Upper lobe of left lung (tissue), 6 donors: ENCODE measurements at regions not wholly inside any gene's neighbourhood (a gene's known extent, or its start where the extent isn't known, plus 50 kb on each side); places are given as distances from the start of the nearest gene placed in this dataset.
"Not testable (repeated sequence)": the region's sequence is repeated elsewhere in the genome, so short reads cannot be mapped to it uniquely, and the experiment has no call there.

Experiments
- ATAC-seq, 2 donors: fragments of 200-7000 bp; cut with Tn5 transposase; one replicate each; pipeline ENCODE4 v1.9.1; 2022; ENCODE audit warnings: mild to moderate bottlenecking in 2 of 2, moderate library complexity in 2 of 2; ENCODE audit not compliant: low FRiP score in 2 of 2
- DNase-seq, 2 donors: peaks; one replicate each; pipeline ENCODE4 v3.0.0-alpha.2; 2019 to 2020
- H3K27ac ChIP-seq, 4 donors: fragments of 200-600 bp; sonication (generic); one replicate each; pipeline ENCODE4 v1.5.1; 2016 to 2019
- H3K27me3 ChIP-seq, 4 donors: fragments of 200-600 bp; sonication (generic); one replicate each; pipeline ENCODE4 v1.5.1; 2017 to 2019
- H3K36me3 ChIP-seq, 4 donors: fragments of 200-600 bp; sonication (generic); one replicate each; pipeline ENCODE4 v1.5.1; 2016 to 2019
- H3K4me1 ChIP-seq, 4 donors: fragments of 200-600 bp; sonication (generic); one replicate each; pipeline ENCODE4 v1.5.1; 2018 to 2019
- H3K4me3 ChIP-seq, 4 donors: fragments of 200-600 bp; sonication (generic); one replicate each; pipeline ENCODE4 v1.5.1; 2017 to 2019; ENCODE audit warnings: mild to moderate bottlenecking in 2 of 4, moderate library complexity in 1 of 4
- H3K9me3 ChIP-seq, 4 donors: fragments of 200-600 bp; sonication (generic); one replicate each; pipeline ENCODE4 v1.5.1; 2018 to 2019
- EP300 ChIP-seq, 4 donors: sonication (generic); formaldehyde crosslinking; IDR thresholded peaks; one replicate each; pipeline ENCODE4 v1.5.1; 2017; ENCODE audit warnings: antibody characterized with exemption in 4 of 4, control low read depth in 2 of 4
- POLR2A ChIP-seq, 4 donors: fragments of 450-650 bp; IDR thresholded peaks; one replicate each; pipeline ENCODE4 v1.5.1; 2016 to 2017; ENCODE audit warnings: antibody characterized with exemption in 4 of 4, mild to moderate bottlenecking in 2 of 4
- POLR2AphosphoS5 ChIP-seq, 2 donors: sonication (generic); formaldehyde crosslinking; IDR thresholded peaks; one replicate each; pipeline ENCODE4 v1.5.1; 2017; ENCODE audit warnings: antibody characterized with exemption in 2 of 2
- WGBS, 2 donors: methylation state at CpG; one replicate each; pipeline ENCODE4 v1.1.5; 2017 to 2018; 5-methylcytosine and 5-hydroxymethylcytosine counted together
- TF ChIP-seq, protein P1 (sequence below), 6 experiments: fragments of 450-650 bp in 4 of 6; fragments of 200-600 bp in 2 of 6; sonication (generic) in 2 of 6; IDR thresholded peaks; one replicate each; pipeline ENCODE4 v1.5.1; 2016 to 2019; ENCODE audit warnings: antibody characterized with exemption in 6 of 6
- donor health status: DM: no; HTN: no; CAD: no; lungs with moderate emphysema.
- donor health status: DM: no; HTN: yes; CAD: no; lungs with severe emphysema.

DNA sequence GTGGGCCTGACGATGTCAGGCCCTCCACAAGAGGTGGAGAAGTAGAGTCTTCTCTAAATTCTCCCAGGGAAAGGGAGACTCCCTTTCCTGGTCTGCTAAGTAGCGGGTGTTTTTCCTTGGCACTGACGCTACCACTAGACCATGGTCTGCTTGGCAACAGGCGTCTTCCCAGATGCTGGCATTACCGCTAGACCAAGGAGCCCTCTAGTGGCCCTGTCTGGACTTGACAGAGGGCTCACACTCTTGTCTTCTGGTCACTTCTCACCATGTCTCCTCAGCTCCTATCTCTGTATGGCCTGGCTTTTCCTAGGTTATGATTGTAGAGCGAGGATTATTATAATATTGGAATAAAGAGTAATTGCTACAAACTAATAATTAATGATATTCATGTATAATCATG is 51.1 kb upstream of the RASSF6 start:
- H3K9me3 ChIP-seq, H3K36me3 ChIP-seq, DNase-seq, ATAC-seq, H3K4me3 ChIP-seq, H3K4me1 ChIP-seq, H3K27ac ChIP-seq, H3K27me3 ChIP-seq: not testable (repeated sequence)
- 88 to 93% methylated on average over 5 to 6 of the region's 6 CpGs for WGBS, 2 donors

DNA sequence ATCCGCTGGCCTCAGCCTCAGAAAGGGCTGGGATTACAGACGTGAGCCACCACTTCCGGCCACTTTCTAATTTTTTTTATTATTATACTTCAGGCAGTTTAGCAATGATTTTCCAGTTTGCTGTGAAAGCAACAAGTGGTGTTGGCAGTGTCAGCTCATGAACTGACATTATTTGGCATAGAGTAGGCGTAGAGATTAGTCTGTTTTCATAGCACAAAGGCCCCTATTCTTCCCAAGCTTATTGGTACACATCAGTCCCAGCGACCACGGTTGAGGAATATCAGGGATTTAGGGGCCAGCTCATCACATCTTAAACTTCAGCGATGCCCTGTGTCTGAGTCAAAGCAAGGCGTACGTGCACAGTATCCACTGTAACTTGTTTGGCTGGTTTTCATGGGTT is 53.0 kb upstream of the RASSF6 start:
- 82 to 83% methylated on average over 9 of the region's 9 CpGs for WGBS, 2 donors
- Histone ChIP-seq H3K27ac (no peak overlapping the region), H3K4me1 (peaks cover 0 to 6% (median 0%) of the 10 kb centered on the region in 4 donors), H3K9me3 (no peaks in the 10 kb centered on the region), H3K27me3 (no peaks in the 10 kb centered on the region), H3K4me3 (no peak overlapping the region), H3K36me3 (no peaks in the 10 kb centered on the region)
- no peak for DNase-seq
- TF ChIP-seq, protein P1, sequence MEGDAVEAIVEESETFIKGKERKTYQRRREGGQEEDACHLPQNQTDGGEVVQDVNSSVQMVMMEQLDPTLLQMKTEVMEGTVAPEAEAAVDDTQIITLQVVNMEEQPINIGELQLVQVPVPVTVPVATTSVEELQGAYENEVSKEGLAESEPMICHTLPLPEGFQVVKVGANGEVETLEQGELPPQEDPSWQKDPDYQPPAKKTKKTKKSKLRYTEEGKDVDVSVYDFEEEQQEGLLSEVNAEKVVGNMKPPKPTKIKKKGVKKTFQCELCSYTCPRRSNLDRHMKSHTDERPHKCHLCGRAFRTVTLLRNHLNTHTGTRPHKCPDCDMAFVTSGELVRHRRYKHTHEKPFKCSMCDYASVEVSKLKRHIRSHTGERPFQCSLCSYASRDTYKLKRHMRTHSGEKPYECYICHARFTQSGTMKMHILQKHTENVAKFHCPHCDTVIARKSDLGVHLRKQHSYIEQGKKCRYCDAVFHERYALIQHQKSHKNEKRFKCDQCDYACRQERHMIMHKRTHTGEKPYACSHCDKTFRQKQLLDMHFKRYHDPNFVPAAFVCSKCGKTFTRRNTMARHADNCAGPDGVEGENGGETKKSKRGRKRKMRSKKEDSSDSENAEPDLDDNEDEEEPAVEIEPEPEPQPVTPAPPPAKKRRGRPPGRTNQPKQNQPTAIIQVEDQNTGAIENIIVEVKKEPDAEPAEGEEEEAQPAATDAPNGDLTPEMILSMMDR (IDR thresholded peaks at IDR 0.05): no peak
- TF ChIP-seq POLR2A (IDR thresholded peaks at IDR 0.05) (no peak), POLR2AphosphoS5 (IDR thresholded peaks at IDR 0.05) (no peak), EP300 (IDR thresholded peaks at IDR 0.05) (no peak)
- ATAC-seq: no peak

DNA sequence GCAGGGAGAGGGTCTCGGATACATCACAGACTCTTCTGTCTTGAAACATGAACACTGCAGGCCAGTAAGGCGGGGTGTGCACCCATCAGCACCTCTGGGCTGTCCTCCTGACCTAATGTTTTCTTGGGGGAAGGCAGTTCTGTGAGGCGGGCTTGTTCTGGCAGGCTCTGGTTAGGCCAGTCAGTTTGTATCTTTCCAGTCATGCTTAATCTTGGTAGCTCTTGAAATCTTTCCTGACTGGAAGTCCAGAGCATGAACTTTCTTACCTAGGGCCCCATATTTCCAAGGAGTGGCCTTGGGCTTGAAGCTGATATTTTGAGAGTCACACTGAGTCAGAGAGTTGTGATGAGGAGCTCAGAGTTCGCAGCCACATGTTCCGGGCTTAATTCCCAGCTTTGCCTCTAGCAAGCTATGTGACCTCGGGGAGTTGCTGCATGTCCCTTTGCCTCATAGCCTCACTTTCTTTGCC is 54.2 kb upstream of the RASSF6 start:
- H3K27ac ChIP-seq: no peak overlapping the region
- TF ChIP-seq POLR2AphosphoS5 (IDR thresholded peaks at IDR 0.05) (no peak), POLR2A (IDR thresholded peaks at IDR 0.05) (no peak), EP300 (IDR thresholded peaks at IDR 0.05) (no peak)
- TF ChIP-seq, protein P1 (IDR thresholded peaks at IDR 0.05): no peak
- H3K27me3 ChIP-seq: no peaks in the 10 kb centered on the region
- no peak for DNase-seq
- H3K36me3 ChIP-seq: no peaks in the 10 kb centered on the region
- WGBS, 2 donors: 88 to 92% methylated on average over 5 to 6 of the region's 6 CpGs
- no peaks in the 10 kb centered on the region for H3K4me1 ChIP-seq
- no peak overlapping the region for H3K4me3 ChIP-seq
- ATAC-seq: no peak
- H3K9me3 ChIP-seq: no peaks in the 10 kb centered on the region

DNA sequence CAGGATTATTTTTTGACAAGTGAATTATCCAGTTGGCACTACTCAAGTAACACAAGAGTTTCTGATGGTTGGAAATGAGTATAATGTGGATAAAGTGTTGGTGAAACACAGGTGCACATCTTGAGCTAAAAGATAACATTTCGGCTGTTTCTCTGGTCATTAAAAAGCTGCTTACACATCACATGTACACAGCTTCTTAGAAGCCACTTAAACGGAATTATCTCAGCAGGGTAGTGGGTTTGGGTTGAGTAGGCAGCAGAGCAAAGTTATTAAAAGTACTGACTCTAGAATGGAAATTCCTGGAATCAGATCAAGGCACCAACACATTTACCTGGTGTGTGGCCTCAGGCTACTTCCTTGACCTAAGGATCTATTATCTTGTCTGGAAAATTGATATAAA is 55.4 kb upstream of the RASSF6 start:
- Histone ChIP-seq H3K36me3 (no peaks in the 10 kb centered on the region), H3K27me3 (no peaks in the 10 kb centered on the region), H3K9me3 (no peaks in the 10 kb centered on the region), H3K27ac (no peak overlapping the region), H3K4me1 (no peaks in the 10 kb centered on the region), H3K4me3 (no peak overlapping the region)
- 69 to 80% methylated on average over 2 of the region's 2 CpGs for WGBS, 2 donors
- ATAC-seq (no peak), DNase-seq (no peak)
- TF ChIP-seq, protein P1 (IDR thresholded peaks at IDR 0.05): no peak
- TF ChIP-seq POLR2A (IDR thresholded peaks at IDR 0.05): no peak
- TF ChIP-seq POLR2AphosphoS5 (IDR thresholded peaks at IDR 0.05): no peak
- no peak for TF ChIP-seq EP300 (IDR thresholded peaks at IDR 0.05)

DNA sequence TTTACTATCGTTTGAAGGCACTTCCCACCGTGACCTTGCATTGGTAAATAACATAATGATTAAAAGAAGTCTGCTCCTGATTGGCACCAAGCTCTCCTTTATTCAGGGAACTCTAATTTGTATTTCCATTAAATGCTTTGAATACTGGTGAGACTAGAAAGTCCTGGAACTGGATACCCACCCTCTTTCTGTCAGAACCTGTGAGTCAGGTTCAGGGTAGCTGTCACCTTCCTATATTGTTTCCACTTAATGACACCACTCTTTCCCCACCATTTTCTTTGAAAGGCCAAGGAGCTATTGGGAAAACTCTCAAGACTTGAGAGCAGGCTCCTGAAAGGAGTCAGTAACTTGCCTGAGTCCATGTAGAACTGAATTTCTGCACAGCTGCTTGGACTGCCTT is 55.9 kb upstream of the RASSF6 start:
- no peak overlapping the region for H3K27ac ChIP-seq
- ATAC-seq (no peak), DNase-seq (no peak)
- TF ChIP-seq POLR2A (IDR thresholded peaks at IDR 0.05) (no peak), EP300 (IDR thresholded peaks at IDR 0.05) (no peak), POLR2AphosphoS5 (IDR thresholded peaks at IDR 0.05) (no peak)
- TF ChIP-seq, protein P1 (IDR thresholded peaks at IDR 0.05): no peak
- H3K36me3 ChIP-seq: no peaks in the 10 kb centered on the region
- no peaks in the 10 kb centered on the region for H3K9me3 ChIP-seq
- H3K4me1 ChIP-seq: no peaks in the 10 kb centered on the region
- no peaks in the 10 kb centered on the region for H3K27me3 ChIP-seq
- WGBS, 2 donors: 79 to 89% methylated on average over 2 of the region's 2 CpGs
- H3K4me3 ChIP-seq: no peak overlapping the region
